Esophagus mucosa (tissue), 1 donor: ENCODE measurements at regions not wholly inside any gene's neighbourhood (a gene's known extent, or its start where the extent isn't known, plus 50 kb on each side); places are given as distances from the start of the nearest gene placed in this dataset.
"Not testable (repeated sequence)": the region's sequence is repeated elsewhere in the genome, so short reads cannot be mapped to it uniquely, and the experiment has no call there.

Source experiments
- ATAC-seq: fragments of 200-7000 bp; cut with Tn5 transposase; one replicate; pipeline ENCODE4 v1.9.1; 2020
- donor health status: DM: yes; HTN: yes; CAD: no.

DNA sequence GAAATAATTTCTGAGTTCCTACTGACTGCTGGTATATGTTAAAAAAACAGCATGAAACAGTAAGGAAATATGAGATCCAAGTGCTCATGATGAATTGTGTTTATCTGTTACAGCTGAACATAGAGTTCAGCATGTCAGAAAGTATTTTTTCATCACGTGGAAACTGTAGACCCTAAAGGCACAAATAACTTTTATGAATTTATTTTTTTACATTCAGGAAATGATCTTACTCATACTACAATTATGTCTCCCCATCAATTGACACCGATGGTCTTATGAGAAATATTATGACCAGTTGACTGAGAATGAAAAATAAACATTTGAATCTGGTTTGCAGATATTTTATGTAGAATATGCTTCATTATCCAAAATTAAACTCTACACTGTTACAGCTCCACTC, 283.1 kb upstream of the SPANXN4 start:
- ATAC-seq = no peak

- no peak for ATAC-seq
Measured at GRCh38 chrX:142733327-142733726, 292.4 kb upstream of the SPANXN4 start.

DNA sequence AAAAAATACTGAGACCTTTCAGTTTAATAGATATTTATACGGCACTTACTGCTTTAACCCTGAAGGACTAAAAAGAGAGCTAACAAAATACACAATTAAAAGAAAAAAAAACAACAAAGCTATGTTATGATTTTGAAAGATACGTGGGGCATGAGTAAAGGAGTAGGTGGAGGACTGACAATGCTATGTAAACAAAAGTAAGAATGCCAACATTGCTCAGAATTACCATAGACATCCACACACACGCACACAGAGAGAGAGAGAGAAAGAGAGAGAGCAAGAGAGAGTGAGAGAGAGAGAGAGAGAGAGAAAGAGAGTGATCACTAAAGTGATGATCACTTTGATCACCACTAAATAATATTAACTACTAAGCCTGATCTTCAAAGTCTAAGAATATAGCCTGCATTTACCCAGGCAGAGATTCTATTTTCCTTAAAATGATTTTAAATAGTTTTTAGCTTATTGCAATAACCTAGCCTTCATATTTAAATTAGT, 313.9 kb upstream of the SPANXN4 start:
- no peak for ATAC-seq

DNA sequence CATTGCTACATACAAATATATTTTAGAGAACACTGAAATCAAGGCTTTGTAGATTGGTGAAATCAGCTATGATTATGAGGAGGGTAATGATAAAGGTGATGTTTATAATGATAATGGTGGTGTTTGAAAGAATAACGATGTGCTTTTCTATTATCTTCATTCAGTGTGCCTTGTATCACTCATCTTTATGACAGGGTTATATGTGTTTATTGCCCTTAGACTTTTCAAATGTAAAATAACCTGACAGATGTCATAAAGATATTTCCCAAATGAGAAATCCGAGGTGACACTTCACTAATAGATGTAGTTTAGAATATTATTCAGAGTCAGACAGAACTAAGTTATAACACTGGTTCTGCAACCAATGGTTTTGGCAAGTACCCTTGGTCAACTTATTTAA, 323.0 kb upstream of the SPANXN4 start:
- no peak for ATAC-seq

DNA sequence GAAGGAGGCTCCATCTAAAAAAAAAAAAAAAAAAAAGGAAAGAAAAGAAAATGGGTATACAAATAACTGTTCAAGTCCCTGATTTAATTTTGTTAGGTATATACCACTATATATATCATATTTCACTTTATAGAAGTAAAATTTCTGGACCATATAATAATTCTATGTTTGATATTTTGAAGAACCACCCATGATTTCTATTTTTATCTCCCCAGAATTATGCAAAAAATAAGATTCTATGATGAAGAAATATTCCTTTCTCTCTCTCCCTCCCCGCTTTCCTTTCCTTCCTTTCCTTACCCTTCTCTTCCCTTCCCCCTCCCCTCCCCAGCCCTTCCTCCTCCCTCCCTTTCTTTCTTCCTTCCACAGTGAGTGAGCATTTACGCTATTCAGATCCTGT, 337.5 kb upstream of the SPANXN4 start:
- ATAC-seq = no peak

- ATAC-seq = no peak
Measured at GRCh38 chrX:142686653-142687283, 339.0 kb upstream of the SPANXN4 start.

- ATAC-seq = no peak
Measured at GRCh38 chrX:142686206-142686605, 339.5 kb upstream of the SPANXN4 start.

- no peak for ATAC-seq
Measured at GRCh38 chrX:142680038-142680437, 345.7 kb upstream of the SPANXN4 start.

DNA sequence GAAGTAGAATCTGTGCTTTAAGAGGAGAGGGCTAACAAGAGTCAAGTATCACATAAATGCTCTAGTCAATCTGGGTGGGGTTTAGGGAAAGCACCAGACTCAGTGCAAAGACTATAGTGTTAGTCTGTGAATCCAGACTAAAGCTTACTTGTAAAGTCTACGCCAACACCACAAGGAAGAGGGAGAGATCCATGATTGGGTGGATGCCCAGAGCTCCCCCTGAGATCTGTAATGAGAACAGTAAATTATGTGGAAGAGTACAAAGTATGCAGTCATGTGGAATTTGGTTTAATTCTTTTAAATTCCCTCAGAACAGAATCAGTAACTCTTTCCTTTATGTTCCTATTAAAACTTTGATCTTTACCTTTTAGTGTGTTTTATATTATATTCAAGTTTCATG, 354.7 kb upstream of the SPANXN4 start:
- no peak for ATAC-seq

DNA sequence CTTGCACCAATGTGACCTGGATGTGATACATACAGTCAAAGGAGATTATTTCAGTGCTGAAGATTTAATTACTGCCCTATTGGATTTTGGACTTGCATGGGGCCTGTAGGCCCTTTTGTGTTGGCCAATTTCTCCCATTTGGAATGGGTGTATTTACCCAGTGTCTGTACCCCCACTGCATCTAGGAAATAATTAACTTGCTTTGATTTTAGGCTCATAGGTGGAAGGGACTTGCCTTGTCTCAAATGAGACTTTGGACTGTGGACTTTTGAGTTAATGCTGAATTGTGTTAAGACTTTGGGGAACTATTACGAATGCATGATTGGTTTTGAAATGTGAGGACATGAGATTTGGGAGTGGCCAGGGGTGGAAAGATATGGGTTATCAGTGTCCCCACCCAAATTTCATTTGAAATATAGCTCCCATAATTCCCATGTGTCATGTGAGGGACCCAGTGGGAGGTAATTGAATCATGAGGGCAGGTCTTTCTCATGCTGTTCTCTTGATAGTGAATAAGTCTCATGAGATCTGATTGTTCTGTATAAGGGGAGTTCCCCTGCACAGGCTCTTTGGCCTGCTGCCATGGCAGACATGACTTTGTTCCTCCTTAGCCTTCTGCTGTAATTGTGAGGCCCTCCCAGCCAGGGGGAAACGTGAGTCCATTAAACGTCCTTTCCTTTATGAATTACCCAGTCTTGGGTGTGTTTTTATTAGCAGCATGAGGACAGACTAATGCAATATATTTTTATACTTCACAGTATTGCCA, 362.2 kb upstream of the SPANXN4 start:
- ATAC-seq = no peak

DNA sequence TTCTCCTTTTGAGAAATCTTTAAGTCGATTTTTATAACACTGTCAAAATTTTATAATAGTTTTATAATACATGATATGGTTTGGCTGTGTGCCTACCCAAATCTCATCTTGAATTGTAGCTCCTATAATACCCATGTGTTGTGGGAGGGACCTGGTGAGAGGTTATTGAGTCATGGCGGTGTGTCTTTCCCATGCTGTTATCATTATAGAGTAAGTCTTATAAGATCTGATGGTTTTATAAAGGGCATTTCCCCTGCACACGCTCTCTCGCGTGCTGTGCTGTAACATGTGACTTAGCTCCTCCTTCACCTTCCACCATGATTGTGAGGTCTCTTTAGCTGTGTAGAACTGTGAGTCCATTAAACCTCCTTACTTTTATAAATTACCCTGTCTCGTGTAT, 364.0 kb upstream of the SPANXN4 start:
- no peak for ATAC-seq

DNA sequence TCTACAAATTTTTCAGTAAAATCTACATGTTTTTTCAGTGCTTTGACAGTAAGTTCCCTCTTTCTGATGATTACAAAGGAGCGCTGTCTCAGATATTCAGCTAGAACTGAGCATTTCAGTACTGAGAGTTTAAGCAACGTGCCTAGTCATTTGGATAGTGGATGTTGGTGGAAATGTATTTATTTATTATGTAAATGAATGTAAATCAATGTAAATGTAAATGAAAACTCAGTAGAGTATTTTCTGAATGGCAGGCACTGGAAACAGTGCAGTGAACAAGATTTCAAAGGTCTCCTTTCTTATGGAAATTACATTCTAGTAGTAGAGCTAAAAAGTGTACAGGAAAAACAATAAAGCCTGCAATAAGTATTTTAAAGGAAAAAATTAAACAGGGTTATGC, 370.2 kb upstream of the SPANXN4 start:
- no peak for ATAC-seq

GRCh38 chrX:142637206-142637605, 388.5 kb upstream of the SPANXN4 start:
- ATAC-seq = no peak

- ATAC-seq = no peak
Measured at GRCh38 chrX:142616636-142617035, 409.1 kb upstream of the SPANXN4 start.

- ATAC-seq = no peak
Measured at GRCh38 chrX:142613403-142613802, 408.3 kb upstream of the MAGEC2 start.

DNA sequence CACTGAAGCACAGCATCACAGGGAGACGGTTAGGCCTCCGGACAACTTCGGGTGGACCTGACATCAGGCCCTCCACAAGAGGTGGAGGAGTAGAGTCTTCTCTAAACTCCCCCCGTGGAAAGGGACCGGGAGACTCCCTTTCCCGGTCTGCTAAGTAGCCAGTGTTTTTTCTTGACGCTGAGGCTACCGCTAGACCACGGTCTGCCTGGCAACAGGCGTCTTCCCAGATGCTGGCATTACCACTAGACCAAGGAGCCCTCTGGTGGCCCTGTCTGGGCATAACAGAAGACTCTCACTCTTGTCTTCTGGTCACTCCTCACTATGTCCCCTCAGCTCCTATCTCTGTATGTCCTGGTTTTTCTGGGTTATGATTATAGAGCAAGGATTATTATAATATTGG, 401.5 kb upstream of the MAGEC2 start:
- not testable (repeated sequence) for ATAC-seq

DNA sequence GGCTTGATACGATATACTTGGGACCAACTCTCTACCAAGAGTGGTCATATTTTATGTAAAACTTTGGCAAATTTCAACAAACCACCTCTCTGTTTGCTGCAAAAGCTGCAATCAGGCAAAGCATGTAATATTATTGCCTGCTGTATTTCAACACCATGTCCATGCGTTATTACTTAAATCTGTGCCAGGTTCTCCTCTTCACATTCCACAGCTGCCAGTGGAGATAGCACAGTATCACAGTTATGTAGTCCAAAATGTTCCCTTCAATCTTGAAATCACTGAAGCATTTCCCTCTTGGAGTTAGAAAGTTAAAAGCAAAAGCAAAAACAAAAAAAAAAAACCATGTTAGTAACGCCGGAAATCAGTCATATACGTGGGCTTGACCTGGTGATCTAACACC, 396.7 kb upstream of the MAGEC2 start:
- ATAC-seq = no peak

DNA sequence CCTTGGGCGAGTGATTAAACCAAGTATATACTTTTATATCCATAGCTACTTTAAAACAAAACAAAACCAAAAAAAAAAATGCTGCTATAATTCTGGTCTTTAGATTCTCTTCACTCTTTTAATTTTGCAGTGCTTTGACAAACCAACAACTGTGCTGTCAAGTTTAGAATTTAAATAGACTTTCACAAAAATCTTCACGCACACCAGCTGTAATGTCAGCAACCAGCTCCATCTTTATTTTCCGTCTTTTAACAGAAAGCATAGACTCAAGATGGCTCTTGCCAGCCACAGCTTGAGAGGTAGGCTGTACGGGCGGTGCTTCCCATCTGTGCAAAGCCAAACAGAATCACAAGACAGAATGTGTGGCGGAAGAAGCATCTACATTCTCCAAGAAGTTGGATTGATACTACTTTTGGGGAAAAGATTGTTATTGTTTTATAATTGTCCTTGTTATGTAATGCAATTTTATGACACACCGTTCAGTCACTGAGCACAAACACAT, 388.3 kb upstream of the MAGEC2 start:
- ATAC-seq = no peak

- ATAC-seq = no peak
Measured at GRCh38 chrX:142576615-142577014, 371.5 kb upstream of the MAGEC2 start.

GRCh38 chrX:142549923-142550322, 344.8 kb upstream of the MAGEC2 start:
- ATAC-seq = no peak

DNA sequence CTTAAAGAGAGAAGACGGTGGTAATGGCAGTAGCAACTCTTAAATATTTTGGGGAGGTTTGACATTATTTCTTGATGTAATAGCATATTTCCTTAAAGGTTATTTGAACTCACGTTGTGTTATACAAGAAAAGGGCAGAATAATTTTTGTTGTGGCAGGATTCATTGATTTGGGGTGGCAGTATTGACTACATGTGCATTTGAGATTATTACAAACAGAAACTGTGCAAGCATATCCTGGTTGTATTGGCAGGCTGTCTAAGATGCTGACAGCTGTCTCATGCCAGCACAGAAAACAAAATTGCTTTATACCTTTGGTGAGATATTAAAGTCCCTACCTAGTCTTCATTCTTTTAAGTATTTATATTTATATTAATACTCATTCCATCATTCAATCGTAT, 300.7 kb upstream of the MAGEC2 start:
- no peak for ATAC-seq

GRCh38 chrX:142503967-142504643, 299.0 kb upstream of the MAGEC2 start:
- no peak for ATAC-seq

GRCh38 chrX:142502441-142502840, 297.4 kb upstream of the MAGEC2 start:
- no peak for ATAC-seq

- no peak for ATAC-seq
Measured at GRCh38 chrX:142499992-142500391, 294.9 kb upstream of the MAGEC2 start.
